Adrenal gland (tissue), 9 donors: ENCODE measurements at regions not wholly inside any gene's neighbourhood (a gene's known extent, or its start where the extent isn't known, plus 50 kb on each side); places are given as distances from the start of the nearest gene placed in this dataset.

Source experiments
- DNase-seq, 7 donors: peaks; one replicate each; pipeline ENCODE4 v3.0.0-alpha.2; 2019 to 2020
- H3K27ac ChIP-seq, 5 donors: fragments of 200-600 bp; sonication (generic) in 4 of 5; 1 replicate in 3 of 5; 2 replicates in 2 of 5; pipeline versions ENCODE4 v1.5.1 to v1.8.0; 2016 to 2020; ENCODE audit warnings: mild to moderate bottlenecking in 1 of 5
- H3K27me3 ChIP-seq: fragments of 200-600 bp; 2 replicates; pipeline ENCODE4 v1.8.0; 2021
- H3K36me3 ChIP-seq, 2 donors: fragments of 200-600 bp; replicated peaks in 1 of 2; 1 replicate in 1 of 2; 2 replicates in 1 of 2; pipeline versions ENCODE4 v1.5.1 to v1.8.0; 2018 to 2022
- H3K4me1 ChIP-seq, 2 donors: fragments of 200-600 bp; replicated peaks in 1 of 2; 1 replicate in 1 of 2; 2 replicates in 1 of 2; pipeline versions ENCODE4 v1.5.1 to v1.8.0; 2018 to 2021
- H3K4me3 ChIP-seq, 4 donors: fragments of 200-600 bp; sonication (generic) in 3 of 4; one replicate each; pipeline ENCODE4 v1.5.1; 2016 to 2018
- H3K9me3 ChIP-seq, 3 donors: fragments of 200-600 bp; sonication (generic) in 1 of 3; replicated peaks in 1 of 3; 1 replicate in 2 of 3; 2 replicates in 1 of 3; pipeline versions ENCODE4 v1.5.1 to v1.8.0; 2016 to 2021
- CTCF ChIP-seq, 6 experiments: fragments of 450-650 bp in 4 of 6; fragments of 200-600 bp in 2 of 6; sonication (generic) in 1 of 6; IDR thresholded peaks; 1 replicate in 5 of 6; 2 replicates in 1 of 6; pipeline versions ENCODE4 v1.5.1 to v1.8.0; 2016 to 2021; ENCODE audit warnings: antibody characterized with exemption in 6 of 6, mild to moderate bottlenecking in 2 of 6, moderate library complexity in 1 of 6
- POLR2A ChIP-seq, 2 donors: fragments of 450-650 bp; IDR thresholded peaks; one replicate each; pipeline ENCODE4 v1.6.1; 2017; ENCODE audit warnings: antibody characterized with exemption in 2 of 2, mild to moderate bottlenecking in 2 of 2, moderate library complexity in 1 of 2
- WGBS, 4 donors: extraction: QIAGEN DNeasy Blood & Tissue Kit in 2 of 4; methylation state at CpG; one replicate each; pipeline versions ENCODE4 v1.1.5 to v1.1.7; 2013 to 2017; 5-methylcytosine and 5-hydroxymethylcytosine counted together
- intact Hi-C, 2 donors: fragments of 100-400 bp; cut with DNase I; formaldehyde crosslinking; loops; one replicate each; pipeline versions ENCODE4 v1.14.1 to v1.15.0; 2022 to 2023
- donor health status: healthy with polysubstance abuse.
- donor health status: Bipolar disorder and iron deficiency.
- donor health status: DM: yes; HTN: yes; CAD: no.
- donor health status: DM: no; HTN: no; CAD: no.
- donor health status: DM: no; HTN: no; CAD: no.

GRCh38 chr1:232576537-232576936 is 53.4 kb downstream of the SIPA1L2 start:
- WGBS, 4 donors = 75 to 95% (median 77%) methylated on average over 8 of the region's 8 CpGs
- no peak for TF ChIP-seq CTCF (IDR thresholded peaks at IDR 0.05)
- no peak for TF ChIP-seq POLR2A (IDR thresholded peaks at IDR 0.05)
- Histone ChIP-seq H3K27me3 (no peaks in the 10 kb centered on the region), H3K9me3 (no peaks in the 10 kb centered on the region), H3K27ac (no peak overlapping the region), H3K4me3 (no peak overlapping the region), H3K36me3 (no peaks in the 10 kb centered on the region), H3K4me1 (peaks cover 10 to 33% of the 10 kb centered on the region in 2 donors)
- DNase-seq = no peak
- intact Hi-C loops = no loop called here

GRCh38 chr1:232575763-232576040 is 54.2 kb downstream of the SIPA1L2 start:
- intact Hi-C loops = no loop called here
- Histone ChIP-seq H3K4me1 (peaks cover 10 to 34% of the 10 kb centered on the region in 2 donors), H3K27ac (no peak overlapping the region), H3K9me3 (no peaks in the 10 kb centered on the region), H3K27me3 (no peaks in the 10 kb centered on the region), H3K4me3 (no peak overlapping the region), H3K36me3 (no peaks in the 10 kb centered on the region)
- TF ChIP-seq POLR2A (IDR thresholded peaks at IDR 0.05) (no peak), CTCF (IDR thresholded peaks at IDR 0.05) (no peak)
- WGBS, 4 donors = 59 to 84% (median 65%) methylated on average over 5 of the region's 5 CpGs
- no peak for DNase-seq

- 50 to 59% (median 51%) methylated on average over 12 of the region's 12 CpGs for WGBS, 4 donors
- Histone ChIP-seq H3K4me3 (peak overlapping the region in 1 of 4 donors; percentile 31), H3K36me3 (no peaks in the 10 kb centered on the region), H3K27ac (no peak overlapping the region), H3K4me1 (peaks cover 10 to 35% of the 10 kb centered on the region in 2 donors), H3K9me3 (no peaks in the 10 kb centered on the region), H3K27me3 (no peaks in the 10 kb centered on the region)
- no peak for DNase-seq
- intact Hi-C loops = no loop called here
- no peak for TF ChIP-seq POLR2A (IDR thresholded peaks at IDR 0.05)
- no peak for TF ChIP-seq CTCF (IDR thresholded peaks at IDR 0.05)
These were observed 54.8 kb downstream of the SIPA1L2 start for GRCh38 chr1:232574889-232575762.

GRCh38 chr1:232574077-232574476 is 55.9 kb downstream of the SIPA1L2 start:
- intact Hi-C loops = no loop called here
- WGBS, 4 donors = 87 to 97% (median 90%) methylated on average over 3 of the region's 3 CpGs
- Histone ChIP-seq H3K36me3 (no peaks in the 10 kb centered on the region), H3K4me1 (peaks cover 13 to 29% of the 10 kb centered on the region in 2 donors), H3K9me3 (no peaks in the 10 kb centered on the region), H3K4me3 (no peak overlapping the region), H3K27ac (no peak overlapping the region), H3K27me3 (no peaks in the 10 kb centered on the region)
- no peak for DNase-seq
- TF ChIP-seq POLR2A (IDR thresholded peaks at IDR 0.05) (no peak), CTCF (IDR thresholded peaks at IDR 0.05) (no peak)
